IPS-20b (cell line): ENCODE measurements at regions not wholly inside any gene's neighbourhood (a gene's known extent, or its start where the extent isn't known, plus 50 kb on each side); places are given as distances from the start of the nearest gene placed in this dataset.
"Not testable (repeated sequence)": the region's sequence is repeated elsewhere in the genome, so short reads cannot be mapped to it uniquely, and the experiment has no call there.

ENCODE experiments used
- H3K27ac ChIP-seq: one replicate; pipeline ENCODE4 v1.5.1; 2013; ENCODE audit warnings: low read length
- H3K27me3 ChIP-seq: 2 replicates; pipeline ENCODE4 v1.6.1; 2013; ENCODE audit warnings: mild to moderate bottlenecking, low read length, inconsistent platforms; ENCODE audit not compliant: insufficient read depth
- H3K36me3 ChIP-seq: 2 replicates; pipeline ENCODE4 v1.6.1; 2013; ENCODE audit warnings: low read depth, mild to moderate bottlenecking, inconsistent platforms, low read length, moderate library complexity; ENCODE audit not compliant: insufficient read depth
- H3K4me1 ChIP-seq: 2 replicates; pipeline ENCODE4 v1.6.1; 2013; ENCODE audit warnings: mild to moderate bottlenecking, control low read depth, inconsistent platforms, low read length, moderate library complexity; ENCODE audit not compliant: insufficient read depth
- H3K4me3 ChIP-seq: 2 replicates; pipeline ENCODE4 v1.5.1; 2013; ENCODE audit warnings: mild to moderate bottlenecking, low read length, inconsistent platforms
- H3K9ac ChIP-seq: 2 replicates; pipeline ENCODE4 v1.6.1; 2013; ENCODE audit warnings: low read depth, mild to moderate bottlenecking, inconsistent platforms, low read length, moderate library complexity
- H3K9me3 ChIP-seq: 2 replicates; pipeline ENCODE4 v1.6.1; 2013; ENCODE audit warnings: mild to moderate bottlenecking, low read depth, low read length, inconsistent platforms; ENCODE audit not compliant: insufficient read depth

GRCh38 chr1:200262326-200262965, 147.4 kb downstream of the ZNF281 start:
- H3K27ac ChIP-seq: no peak overlapping the region

GRCh38 chr1:200260597-200261335, 149.1 kb downstream of the ZNF281 start:
- Histone ChIP-seq H3K27ac (no peak overlapping the region), H3K4me3 (no peak overlapping the region), H3K9ac (no peak overlapping the region), H3K36me3 (no peaks in the 10 kb centered on the region), H3K27me3 (no peaks in the 10 kb centered on the region), H3K4me1 (no peaks in the 10 kb centered on the region), H3K9me3 (no peaks in the 10 kb centered on the region)

More at GRCh38 chr1:200262326-200262965, 147.4 kb downstream of the ZNF281 start:
- no peaks in the 10 kb centered on the region for H3K27me3 ChIP-seq
- H3K4me3 ChIP-seq: no peak overlapping the region
- no peaks in the 10 kb centered on the region for H3K36me3 ChIP-seq
- no peak overlapping the region for H3K9ac ChIP-seq
- H3K9me3 ChIP-seq: no peaks in the 10 kb centered on the region
- no peaks in the 10 kb centered on the region for H3K4me1 ChIP-seq

GRCh38 chr1:200258447-200259375, 151.1 kb downstream of the ZNF281 start:
- H3K27me3 ChIP-seq: no peaks in the 10 kb centered on the region
- no peak overlapping the region for H3K4me3 ChIP-seq
- no peaks in the 10 kb centered on the region for H3K4me1 ChIP-seq
- no peak overlapping the region for H3K9ac ChIP-seq
- H3K27ac ChIP-seq: no peak overlapping the region
- H3K9me3 ChIP-seq: no peaks in the 10 kb centered on the region
- H3K36me3 ChIP-seq: no peaks in the 10 kb centered on the region

GRCh38 chr1:200257235-200257634, 152.6 kb downstream of the ZNF281 start:
- H3K9ac ChIP-seq: no peak overlapping the region
- no peaks in the 10 kb centered on the region for H3K4me1 ChIP-seq
- H3K36me3 ChIP-seq: no peaks in the 10 kb centered on the region
- H3K4me3 ChIP-seq: no peak overlapping the region
- no peak overlapping the region for H3K27ac ChIP-seq
- no peaks in the 10 kb centered on the region for H3K27me3 ChIP-seq
- no peaks in the 10 kb centered on the region for H3K9me3 ChIP-seq

GRCh38 chr1:200254602-200255001, 155.2 kb downstream of the ZNF281 start:
- H3K27ac ChIP-seq, H3K4me3 ChIP-seq, H3K27me3 ChIP-seq, H3K9me3 ChIP-seq, H3K4me1 ChIP-seq, H3K36me3 ChIP-seq, H3K9ac ChIP-seq: not testable (repeated sequence)

- Histone ChIP-seq H3K4me3 (no peak overlapping the region), H3K9ac (no peak overlapping the region), H3K27ac (no peak overlapping the region), H3K9me3 (no peaks in the 10 kb centered on the region), H3K27me3 (no peaks in the 10 kb centered on the region), H3K4me1 (peaks cover 6% of the 10 kb centered on the region; the same call in 1 of the 2 replicates), H3K36me3 (no peaks in the 10 kb centered on the region)
Measured at GRCh38 chr1:200253774-200254495, 155.9 kb downstream of the ZNF281 start.

- Histone ChIP-seq H3K4me3 (no peak overlapping the region), H3K27ac (no peak overlapping the region), H3K9ac (no peak overlapping the region), H3K36me3 (no peaks in the 10 kb centered on the region), H3K4me1 (peaks cover 6% of the 10 kb centered on the region; the same call in 1 of the 2 replicates), H3K9me3 (no peaks in the 10 kb centered on the region), H3K27me3 (no peaks in the 10 kb centered on the region)
Measured at GRCh38 chr1:200252531-200252930, 157.3 kb downstream of the ZNF281 start.

GRCh38 chr1:200250469-200250868, 159.4 kb downstream of the ZNF281 start:
- peaks cover 6% of the 10 kb centered on the region; the same call in 1 of the 2 replicates for H3K4me1 ChIP-seq
- no peaks in the 10 kb centered on the region for H3K9me3 ChIP-seq
- no peak overlapping the region for H3K27ac ChIP-seq
- no peaks in the 10 kb centered on the region for H3K36me3 ChIP-seq
- H3K4me3 ChIP-seq: no peak overlapping the region
- H3K9ac ChIP-seq: no peak overlapping the region
- no peaks in the 10 kb centered on the region for H3K27me3 ChIP-seq

- Histone ChIP-seq H3K27ac (no peak overlapping the region), H3K4me3 (no peak overlapping the region), H3K27me3 (no peaks in the 10 kb centered on the region), H3K4me1 (peaks cover 6% of the 10 kb centered on the region; the same call in 1 of the 2 replicates), H3K9ac (no peak overlapping the region), H3K9me3 (no peaks in the 10 kb centered on the region), H3K36me3 (no peaks in the 10 kb centered on the region)
Measured at GRCh38 chr1:200248541-200248940, 161.3 kb downstream of the ZNF281 start.

- H3K9ac ChIP-seq: no peak overlapping the region
Measured at GRCh38 chr1:200247518-200247917, 162.3 kb downstream of the ZNF281 start.

GRCh38 chr1:200245473-200245872, 164.4 kb downstream of the ZNF281 start:
- Histone ChIP-seq H3K4me1 (peaks cover 1% of the 10 kb centered on the region; the same call in 1 of the 2 replicates), H3K9me3 (no peaks in the 10 kb centered on the region), H3K9ac (no peak overlapping the region), H3K27me3 (no peaks in the 10 kb centered on the region), H3K4me3 (no peak overlapping the region), H3K36me3 (no peaks in the 10 kb centered on the region), H3K27ac (no peak overlapping the region)

More at GRCh38 chr1:200247518-200247917, 162.3 kb downstream of the ZNF281 start:
- Histone ChIP-seq H3K27me3 (no peaks in the 10 kb centered on the region), H3K4me3 (no peak overlapping the region), H3K9me3 (no peaks in the 10 kb centered on the region), H3K27ac (no peak overlapping the region), H3K36me3 (no peaks in the 10 kb centered on the region), H3K4me1 (peaks cover 6% of the 10 kb centered on the region; the same call in 1 of the 2 replicates)
